ENCODE measurements at regions not wholly inside any gene's neighbourhood (a gene's known extent, or its start where the extent isn't known, plus 50 kb on each side); places are given as distances from the start of the nearest gene placed in this dataset.
"Not testable (repeated sequence)": the region's sequence is repeated elsewhere in the genome, so short reads cannot be mapped to it uniquely, and the experiment has no call there.

DNA sequence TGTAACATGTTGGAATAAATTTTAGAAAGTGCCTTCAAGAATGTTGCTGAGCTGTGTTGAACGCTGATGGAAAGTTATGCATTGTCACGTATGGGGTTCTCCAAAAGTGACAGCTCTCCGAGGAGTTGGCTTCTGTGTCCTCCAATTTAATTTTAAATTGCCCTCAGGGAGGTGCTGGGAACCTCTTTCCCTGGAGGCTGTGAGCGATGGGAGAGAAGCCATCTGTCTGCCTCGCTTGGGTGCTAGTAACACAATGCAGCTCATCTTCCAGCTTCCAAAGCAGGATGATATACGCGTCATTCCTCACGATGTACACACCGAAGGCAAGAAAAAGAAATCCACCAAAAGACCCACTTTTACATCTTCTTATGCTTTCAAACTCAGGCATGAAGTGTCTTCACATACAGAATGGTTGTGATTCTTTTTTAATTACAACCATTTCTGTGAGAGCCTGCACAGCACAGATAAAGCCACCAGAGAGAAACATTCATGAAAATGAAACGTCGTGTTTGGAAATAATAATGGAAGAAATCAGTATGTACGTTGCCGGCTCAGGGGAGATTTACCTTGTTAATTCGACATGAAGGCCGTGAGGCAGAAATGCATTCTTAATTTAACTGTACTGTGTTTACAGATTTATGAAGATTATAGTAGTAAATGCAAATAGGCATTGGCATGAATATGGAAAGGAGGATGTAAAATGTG lies 218.9 kb downstream of the ASMT start:
- Histone ChIP-seq H3K36me3 (no peaks in the 10 kb centered on the region), H3K4me3 (no peak overlapping the region), H3K4me1 (no peaks in the 10 kb centered on the region), H3K9me3 (peaks cover 0 to 25% (median 5%) of the 10 kb centered on the region in 11 donors), H3K27ac (no peak overlapping the region), H3K27me3 (peaks cover 0 to 6% (median 0%) of the 10 kb centered on the region in 7 donors)
- TF ChIP-seq, protein P1, sequence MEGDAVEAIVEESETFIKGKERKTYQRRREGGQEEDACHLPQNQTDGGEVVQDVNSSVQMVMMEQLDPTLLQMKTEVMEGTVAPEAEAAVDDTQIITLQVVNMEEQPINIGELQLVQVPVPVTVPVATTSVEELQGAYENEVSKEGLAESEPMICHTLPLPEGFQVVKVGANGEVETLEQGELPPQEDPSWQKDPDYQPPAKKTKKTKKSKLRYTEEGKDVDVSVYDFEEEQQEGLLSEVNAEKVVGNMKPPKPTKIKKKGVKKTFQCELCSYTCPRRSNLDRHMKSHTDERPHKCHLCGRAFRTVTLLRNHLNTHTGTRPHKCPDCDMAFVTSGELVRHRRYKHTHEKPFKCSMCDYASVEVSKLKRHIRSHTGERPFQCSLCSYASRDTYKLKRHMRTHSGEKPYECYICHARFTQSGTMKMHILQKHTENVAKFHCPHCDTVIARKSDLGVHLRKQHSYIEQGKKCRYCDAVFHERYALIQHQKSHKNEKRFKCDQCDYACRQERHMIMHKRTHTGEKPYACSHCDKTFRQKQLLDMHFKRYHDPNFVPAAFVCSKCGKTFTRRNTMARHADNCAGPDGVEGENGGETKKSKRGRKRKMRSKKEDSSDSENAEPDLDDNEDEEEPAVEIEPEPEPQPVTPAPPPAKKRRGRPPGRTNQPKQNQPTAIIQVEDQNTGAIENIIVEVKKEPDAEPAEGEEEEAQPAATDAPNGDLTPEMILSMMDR (IDR thresholded peaks at IDR 0.05): no peak
- ATAC-seq (no peak), DNase-seq (no peak)
- WGBS, 2 donors: 83 to 84% methylated on average over 15 of the region's 15 CpGs
- intact Hi-C loops (cut with DNase I): no loop called here

DNA sequence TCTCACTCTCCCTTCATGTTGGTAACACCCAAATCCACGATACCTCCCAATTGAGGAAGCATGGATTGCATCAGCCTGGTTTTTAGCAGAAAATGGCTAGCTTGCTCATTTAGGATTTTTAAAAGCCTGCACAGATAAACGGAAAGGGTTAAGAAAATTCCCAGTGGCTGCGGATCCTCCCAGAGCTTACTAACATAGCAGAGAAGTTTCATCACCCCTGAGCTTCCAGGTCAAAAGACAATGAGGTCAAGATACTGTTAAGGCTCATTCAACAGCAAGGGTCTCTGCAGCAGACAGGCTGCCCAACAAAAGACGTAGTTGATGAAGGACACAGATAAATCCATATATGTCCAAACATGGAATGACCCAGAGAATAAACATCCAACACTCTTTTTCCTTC lies 220.2 kb downstream of the ASMT start:
- H3K4me3 ChIP-seq: no peak overlapping the region
- no peaks in the 10 kb centered on the region for H3K36me3 ChIP-seq
- peaks cover 0 to 25% (median 5%) of the 10 kb centered on the region in 11 donors for H3K9me3 ChIP-seq
- no peak overlapping the region for H3K27ac ChIP-seq
- WGBS, 2 donors: 35 to 43% methylated on average over 4 of the region's 4 CpGs
- ATAC-seq (no peak), DNase-seq (no peak)
- TF ChIP-seq, protein P1 (IDR thresholded peaks at IDR 0.05): no peak
- no peaks in the 10 kb centered on the region for H3K4me1 ChIP-seq
- intact Hi-C loops (cut with DNase I): no loop called here
- peaks cover 0 to 6% (median 0%) of the 10 kb centered on the region in 7 donors for H3K27me3 ChIP-seq

DNA sequence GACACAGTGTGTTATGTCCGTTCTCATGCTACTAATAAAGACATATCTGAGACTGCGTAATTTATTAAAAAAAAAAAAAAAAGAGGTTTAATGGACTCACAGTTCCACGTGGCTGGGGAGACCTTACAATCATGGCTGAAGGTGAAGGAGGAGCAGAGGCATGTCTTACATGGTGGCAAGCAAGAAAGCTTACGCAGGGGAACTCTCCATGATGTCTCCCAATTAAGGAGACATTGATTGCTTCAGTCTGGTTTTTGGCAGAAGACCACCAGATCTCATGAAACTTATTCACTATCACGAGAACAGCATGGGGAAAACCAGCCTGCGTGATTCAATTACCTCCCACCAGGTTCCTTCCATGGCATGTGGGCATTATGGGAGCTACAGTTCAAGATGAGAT lies 221.8 kb downstream of the ASMT start:
- Histone ChIP-seq H3K27me3 (peaks cover 0 to 4% (median 0%) of the 10 kb centered on the region in 7 donors), H3K4me3 (no peak overlapping the region), H3K27ac (no peak overlapping the region), H3K9me3 (peaks cover 0 to 25% (median 5%) of the 10 kb centered on the region in 11 donors), H3K4me1 (no peaks in the 10 kb centered on the region), H3K36me3 (no peaks in the 10 kb centered on the region)
- intact Hi-C loops (cut with DNase I): no loop called here
- DNase-seq (no peak), ATAC-seq (no peak)
- 88 to 89% methylated on average over 6 of the region's 6 CpGs for WGBS, 2 donors
- TF ChIP-seq, protein P1 (IDR thresholded peaks at IDR 0.05): no peak

DNA sequence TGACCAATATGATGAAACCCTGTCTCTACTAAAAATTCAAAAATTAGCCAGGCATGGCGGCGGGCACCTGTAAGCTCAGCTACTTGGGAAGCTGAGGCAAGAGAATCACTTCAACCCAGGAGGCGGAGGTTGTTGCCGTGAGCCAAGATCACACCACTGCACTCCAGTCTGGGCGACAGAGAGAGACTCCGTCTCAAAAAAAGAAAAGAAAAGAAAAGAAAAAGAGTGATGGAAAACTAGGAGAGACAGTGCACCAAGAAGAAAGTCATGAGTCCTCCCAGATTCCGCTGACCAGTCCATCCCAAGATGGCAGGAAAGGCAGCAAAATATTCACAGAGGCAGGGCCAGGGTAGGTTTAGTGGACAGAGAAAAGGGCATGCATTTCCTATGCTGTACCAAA lies 226.9 kb downstream of the ASMT start:
- no peak overlapping the region for H3K27ac ChIP-seq
- WGBS, 2 donors: 92 to 98% methylated on average over 7 of the region's 7 CpGs
- peaks cover 0 to 18% (median 5%) of the 10 kb centered on the region in 11 donors for H3K9me3 ChIP-seq
- DNase-seq: no peak
- no peaks in the 10 kb centered on the region for H3K4me1 ChIP-seq
- TF ChIP-seq, protein P1 (IDR thresholded peaks at IDR 0.05): no peak
- ATAC-seq: no peak
- H3K27me3 ChIP-seq: no peaks in the 10 kb centered on the region
- H3K4me3 ChIP-seq: no peak overlapping the region
- intact Hi-C loops (cut with DNase I): no loop called here
- H3K36me3 ChIP-seq: no peaks in the 10 kb centered on the region

DNA sequence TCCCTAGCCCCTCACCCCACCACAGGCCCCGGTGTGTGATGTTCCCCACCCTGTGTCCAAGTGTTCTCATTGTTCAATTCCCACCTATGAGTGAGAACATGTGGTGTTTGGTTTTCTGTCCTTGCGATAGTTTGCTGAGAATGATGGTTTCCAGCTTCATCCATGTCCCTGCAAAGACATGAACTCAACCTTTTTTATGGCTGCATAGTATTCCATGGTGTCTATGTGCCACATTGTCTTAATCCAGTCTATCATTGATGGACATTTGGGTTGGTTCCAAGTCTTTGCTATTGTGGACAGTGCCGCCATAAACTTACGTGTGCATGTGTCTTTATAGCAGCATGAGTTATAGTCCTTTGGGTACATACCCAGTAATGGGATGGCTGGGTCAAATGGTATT lies 232.1 kb downstream of the ASMT start:
- H3K4me1 ChIP-seq; H3K27me3 ChIP-seq; DNase-seq; H3K27ac ChIP-seq; H3K4me3 ChIP-seq; intact Hi-C loops (cut with DNase I); ATAC-seq; H3K9me3 ChIP-seq; H3K36me3 ChIP-seq: not testable (repeated sequence)
- WGBS, 2 donors: 94 to 99% methylated on average over 4 of the region's 4 CpGs

DNA sequence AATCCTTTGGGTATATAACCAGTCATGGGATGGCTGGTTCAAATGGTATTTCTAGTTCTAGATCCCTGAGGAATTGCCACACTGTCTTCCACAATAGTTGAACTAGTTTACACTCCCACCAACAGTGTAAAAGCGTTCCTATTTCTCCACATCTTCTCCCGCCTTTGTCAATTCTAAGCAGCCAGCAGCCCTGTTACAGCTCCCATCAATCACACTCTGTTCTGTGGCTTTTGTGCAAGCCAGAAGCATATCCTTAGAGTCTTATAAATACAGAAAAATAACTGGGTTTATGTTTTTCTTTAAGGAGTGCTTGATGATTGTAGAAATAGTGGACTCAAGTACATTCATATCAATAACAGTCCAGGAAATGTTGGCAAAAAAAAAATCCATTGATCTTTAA lies 232.9 kb downstream of the ASMT start:
- H3K4me1 ChIP-seq; H3K27me3 ChIP-seq; intact Hi-C loops (cut with DNase I); ATAC-seq; H3K27ac ChIP-seq; H3K4me3 ChIP-seq; DNase-seq; H3K36me3 ChIP-seq: not testable (repeated sequence)
- peaks cover 0 to 14% (median 0%) of the 10 kb centered on the region in 11 donors for H3K9me3 ChIP-seq
- 67 to 82% methylated on average over 2 of the region's 2 CpGs for WGBS, 2 donors
